ENCODE measurements at regions not wholly inside any gene's neighbourhood (a gene's known extent, or its start where the extent isn't known, plus 50 kb on each side); places are given as distances from the start of the nearest gene placed in this dataset.

- TF ChIP-seq SIN3A (IDR thresholded peaks at IDR 0.05; ENCODE audit: low read depth) (0 out of 2 replicates have a peak, but pooled peaks have one; percentile 17), SRF (IDR thresholded peaks at IDR 0.05; ENCODE audit: low read depth) (peak; percentile 47; the same call in 1 of the 2 replicates), RAD21 (IDR thresholded peaks at IDR 0.05; ENCODE audit: low read depth) (peak; percentile 22; the same call in 1 of the 2 replicates), JUND (IDR thresholded peaks at IDR 0.05) (0 out of 2 replicates have a peak, but pooled peaks have one; percentile 13)
Measured at GRCh38 chr9:108056084-108056804, 566.7 kb upstream of the KLF4 start (continued).

GRCh38 chr9:108054131-108054630 lies 564.6 kb upstream of the KLF4 start:
- CTCF ChIA-PET: no interaction called here
- Histone ChIP-seq H3K79me2 (ENCODE audit: insufficient read depth, low read length) (no peaks in the 10 kb centered on the region), H3K4me2 (ENCODE audit: low read length) (no peak overlapping the region), H2AFZ (ENCODE audit: low read depth, low read length, poor library complexity, severe bottlenecking) (no peak overlapping the region), H3K36me3 (ENCODE audit: control insufficient read depth in 1 of 2, insufficient read depth in 2 of 2, low read length in 2 of 2) (no peaks in the 10 kb centered on the region), H3K4me3 (replicated peaks in 1 of 2; ENCODE audit: low read depth in 1 of 2, low read length in 2 of 2) (no peak overlapping the region), H3K27me3 (ENCODE audit: insufficient read depth, low read length) (no peaks in the 10 kb centered on the region), H3K9me3 (ENCODE audit: control insufficient read depth in 1 of 2, insufficient read depth in 1 of 2, low read depth in 1 of 2, low read length in 2 of 2) (no peaks in the 10 kb centered on the region), H3K9ac (ENCODE audit: low read length) (no peak overlapping the region), H3K9me2 (ENCODE audit: insufficient read depth) (no peaks in the 10 kb centered on the region), H3K27ac (ENCODE audit: low read depth, low read length) (no peak overlapping the region), H4K20me1 (ENCODE audit: insufficient read depth) (no peaks in the 10 kb centered on the region), H3K4me1 (ENCODE audit: control insufficient read depth in 1 of 2, insufficient read depth in 2 of 2, low read length in 2 of 2) (peaks cover 33 to 87% of the 10 kb centered on the region in 2 experiments)
- no peak for TF ChIP-seq SRF (IDR thresholded peaks at IDR 0.05; ENCODE audit: low read depth)
- POLR2A ChIA-PET: interaction anchor here (1.1 kb wide), 1 partner anchor 304 kb away, joined by 3 read pairs; no protein-coding TSS in a partner anchor
- RAD21 ChIA-PET (ENCODE audit: low non-redundant PET in 1 of 2, low total read pairs in 2 of 2, uncharacterized antibody in 2 of 2, unreplicated experiment in 2 of 2): no interaction called here
- intact Hi-C loops (cut with micrococcal nuclease): no loop called here
- BruUV-seq (replicated peaks): no TSS peak
- DNase-seq (ENCODE audit: low read depth, low spot score) (no peak), ATAC-seq (no peak)

GRCh38 chr9:108053555-108054061 lies 564.0 kb upstream of the KLF4 start:
- H3K27ac ChIP-seq (ENCODE audit: low read depth, low read length): no peak overlapping the region
- DNase-seq (ENCODE audit: low read depth, low spot score) (no peak), ATAC-seq (no peak)
- H3K9me3 ChIP-seq (ENCODE audit: control insufficient read depth in 1 of 2, insufficient read depth in 1 of 2, low read depth in 1 of 2, low read length in 2 of 2): no peaks in the 10 kb centered on the region
- H3K4me3 ChIP-seq (replicated peaks in 1 of 2; ENCODE audit: low read depth in 1 of 2, low read length in 2 of 2): no peak overlapping the region
- no peaks in the 10 kb centered on the region for H4K20me1 ChIP-seq (ENCODE audit: insufficient read depth)
- CTCF ChIA-PET: no interaction called here
- no peaks in the 10 kb centered on the region for H3K79me2 ChIP-seq (ENCODE audit: insufficient read depth, low read length)
- no peak overlapping the region for H2AFZ ChIP-seq (ENCODE audit: low read depth, low read length, poor library complexity, severe bottlenecking)
- TF ChIP-seq TCF7L2 (IDR thresholded peaks at IDR 0.05; ENCODE audit: borderline replicate concordance, extremely low read depth, insufficient read depth, insufficient read length): peak; percentile 35
- TF ChIP-seq CBX3 (IDR thresholded peaks at IDR 0.05; ENCODE audit: low read depth): 0 out of 2 replicates have a peak, but pooled peaks have one; percentile 20
- TF ChIP-seq CEBPB (IDR thresholded peaks at IDR 0.05; ENCODE audit: low read depth): peak; percentile 61
- no peak for TF ChIP-seq ZNF274 (IDR thresholded peaks at IDR 0.05; ENCODE audit: low read depth, low read length)
- TF ChIP-seq ATF3 (IDR thresholded peaks at IDR 0.05): no peak
- TF ChIP-seq RAD21 (IDR thresholded peaks at IDR 0.05; ENCODE audit: low read depth): no peak
- TF ChIP-seq MAX (IDR thresholded peaks at IDR 0.05): 0 out of 2 replicates have a peak, but pooled peaks have one; percentile 24
- H3K9me2 ChIP-seq (ENCODE audit: insufficient read depth): no peaks in the 10 kb centered on the region
- BruUV-seq (replicated peaks): no TSS peak
- H3K4me2 ChIP-seq (ENCODE audit: low read length): no peak overlapping the region
- H3K4me1 ChIP-seq (ENCODE audit: control insufficient read depth in 1 of 2, insufficient read depth in 2 of 2, low read length in 2 of 2): peaks cover 29 to 87% of the 10 kb centered on the region in 2 experiments
- intact Hi-C loops (cut with micrococcal nuclease): no loop called here
- RAD21 ChIA-PET (ENCODE audit: low non-redundant PET in 1 of 2, low total read pairs in 2 of 2, uncharacterized antibody in 2 of 2, unreplicated experiment in 2 of 2): no interaction called here
- POLR2A ChIA-PET: interaction anchor here (1.1 kb wide), 1 partner anchor 303 kb away, joined by 3 read pairs; no protein-coding TSS in a partner anchor
- no peaks in the 10 kb centered on the region for H3K36me3 ChIP-seq (ENCODE audit: control insufficient read depth in 1 of 2, insufficient read depth in 2 of 2, low read length in 2 of 2)
- H3K9ac ChIP-seq (ENCODE audit: low read length): no peak overlapping the region
- no peaks in the 10 kb centered on the region for H3K27me3 ChIP-seq (ENCODE audit: insufficient read depth, low read length)

Measured in HCT116 (cell line).